Liver (tissue), 8 donors: ENCODE measurements at regions not wholly inside any gene's neighbourhood (a gene's known extent, or its start where the extent isn't known, plus 50 kb on each side); places are given as distances from the start of the nearest gene placed in this dataset.

ENCODE experiments used
- DNase-seq: peaks from one replicate; pipeline ENCODE4 v3.0.0-alpha.2; 2017; ENCODE audit warnings: low spot score
- H3K27ac ChIP-seq, 2 donors: one replicate each; pipeline ENCODE4 v1.7.0; 2013; ENCODE audit warnings: inconsistent platforms in 2 of 2, low read length in 2 of 2, control low read depth in 1 of 2, low read depth in 1 of 2, mild to moderate bottlenecking in 1 of 2
- H3K27me3 ChIP-seq, 4 donors: one replicate each; pipeline versions ENCODE4 v1.6.1 to v1.7.0; 2013; ENCODE audit warnings: low read length in 3 of 4, inconsistent platforms in 1 of 4, mild to moderate bottlenecking in 1 of 4, moderate library complexity in 1 of 4; ENCODE audit not compliant: control insufficient read depth in 4 of 4, insufficient read depth in 4 of 4
- H3K36me3 ChIP-seq, 4 donors: one replicate each; pipeline versions ENCODE4 v1.6.1 to v1.7.0; 2013; ENCODE audit warnings: low read length in 3 of 4, mild to moderate bottlenecking in 3 of 4, low read depth in 1 of 4, moderate library complexity in 1 of 4; ENCODE audit not compliant: control insufficient read depth in 4 of 4, insufficient read depth in 3 of 4
- H3K4me1 ChIP-seq, 4 donors: one replicate each; pipeline versions ENCODE4 v1.6.1 to v1.7.0; 2013; ENCODE audit warnings: low read length in 3 of 4, mild to moderate bottlenecking in 3 of 4, moderate library complexity in 1 of 4; ENCODE audit not compliant: control insufficient read depth in 4 of 4, insufficient read depth in 4 of 4
- H3K4me3 ChIP-seq, 3 donors: one replicate each; pipeline versions ENCODE4 v1.6.1 to v1.7.0; 2013; ENCODE audit warnings: low read length in 3 of 3, control low read depth in 1 of 3, low read depth in 1 of 3, mild to moderate bottlenecking in 1 of 3
- H3K9ac ChIP-seq, 2 donors: one replicate each; pipeline ENCODE4 v1.7.0; 2013; ENCODE audit warnings: low read length in 2 of 2, mild to moderate bottlenecking in 2 of 2, moderate library complexity in 2 of 2, control low read depth in 1 of 2, low read depth in 1 of 2
- H3K9me3 ChIP-seq, 4 donors: one replicate each; pipeline versions ENCODE4 v1.6.1 to v1.7.0; 2013; ENCODE audit warnings: low read length in 3 of 4; ENCODE audit not compliant: control insufficient read depth in 4 of 4
- CTCF ChIP-seq: fragments of 150-350 bp; IDR thresholded peaks from 2 replicates; pipeline ENCODE4 v1.5.1; 2017; ENCODE audit warnings: improper control_type of control experiment, low read depth, low read length; ENCODE audit not compliant: missing input control
- EGR1 ChIP-seq, 2 donors: IDR thresholded peaks; 2 replicates each; pipeline ENCODE4 v1.6.1; 2016 to 2018; ENCODE audit warnings: antibody characterized with exemption in 2 of 2, low read depth in 2 of 2
- FOXA1 ChIP-seq: IDR thresholded peaks from 2 replicates; pipeline ENCODE4 v1.6.1; 2016; ENCODE audit warnings: antibody characterized with exemption
- FOXA2 ChIP-seq: IDR thresholded peaks from 2 replicates; pipeline ENCODE4 v1.6.1; 2016; ENCODE audit warnings: antibody characterized with exemption
- GABPA ChIP-seq, 2 donors: IDR thresholded peaks in 1 of 2; conservative IDR thresholded peaks in 1 of 2; 2 replicates each; pipeline ENCODE4 v1.6.1; 2016; ENCODE audit warnings: antibody characterized with exemption in 2 of 2, mild to moderate bottlenecking in 1 of 2, moderate library complexity in 1 of 2
- HNF4A ChIP-seq, 2 donors: conservative IDR thresholded peaks; 2 replicates each; pipeline ENCODE4 v1.6.1; 2016; ENCODE audit warnings: antibody characterized with exemption in 2 of 2, mild to moderate bottlenecking in 2 of 2
- HNF4G ChIP-seq: IDR thresholded peaks from 2 replicates; pipeline ENCODE4 v1.6.1; 2016; ENCODE audit warnings: antibody characterized with exemption
- MAX ChIP-seq: IDR thresholded peaks from 2 replicates; pipeline ENCODE4 v1.6.1; 2016; ENCODE audit warnings: antibody characterized with exemption
- NR2F2 ChIP-seq: IDR thresholded peaks from 2 replicates; pipeline ENCODE4 v1.6.1; 2016; ENCODE audit warnings: antibody characterized with exemption
- RAD21 ChIP-seq, 2 donors: IDR thresholded peaks; 2 replicates each; pipeline ENCODE4 v1.6.1; 2016; ENCODE audit warnings: antibody characterized with exemption in 2 of 2, mild to moderate bottlenecking in 2 of 2
- REST ChIP-seq: IDR thresholded peaks from 2 replicates; pipeline ENCODE4 v1.6.1; 2016; ENCODE audit warnings: antibody characterized with exemption, mild to moderate bottlenecking
- RXRA ChIP-seq, 2 donors: IDR thresholded peaks; 2 replicates each; pipeline ENCODE4 v1.6.1; 2017 to 2018; ENCODE audit warnings: antibody characterized with exemption in 2 of 2, mild to moderate bottlenecking in 1 of 2
- SP1 ChIP-seq: IDR thresholded peaks from 2 replicates; pipeline ENCODE4 v1.6.1; 2018; ENCODE audit warnings: antibody characterized with exemption, mild to moderate bottlenecking
- TAF1 ChIP-seq: conservative IDR thresholded peaks from 2 replicates; pipeline ENCODE4 v1.6.1; 2016; ENCODE audit warnings: antibody characterized with exemption, mild to moderate bottlenecking
- YY1 ChIP-seq: IDR thresholded peaks from 2 replicates; pipeline ENCODE4 v1.6.1; 2016; ENCODE audit warnings: antibody characterized with exemption, mild to moderate bottlenecking
- ZBTB33 ChIP-seq: IDR thresholded peaks from 2 replicates; pipeline ENCODE4 v1.6.1; 2016; ENCODE audit warnings: antibody characterized with exemption
- whole genome bisulfite sequencing: extraction: QIAGEN DNeasy Blood & Tissue Kit; methylation state at CpG from one replicate; pipeline ENCODE4 v1.1.7; 2013; 5-methylcytosine and 5-hydroxymethylcytosine counted together
- donor health status: healthy.
- donor health status: healthy.
- donor health status: healthy.
- donor health status: healthy.
- donor health status: healthy.

GRCh38 chr10:53370347-53370746, 597.8 kb upstream of the MBL2 start:
- TF ChIP-seq RXRA (IDR thresholded peaks at IDR 0.05) = no peak
- no peak for TF ChIP-seq NR2F2
- TF ChIP-seq FOXA2 = no peak
- H3K27ac ChIP-seq = no peak overlapping the region
- H3K36me3 ChIP-seq = no peaks in the 10 kb centered on the region
- no peak for DNase-seq
- no peak overlapping the region for H3K4me3 ChIP-seq
- H3K9ac ChIP-seq = no peak overlapping the region
- H3K4me1 ChIP-seq = no peaks in the 10 kb centered on the region
- H3K27me3 ChIP-seq = no peaks in the 10 kb centered on the region
- no peaks in the 10 kb centered on the region for H3K9me3 ChIP-seq
- WGBS = 88% methylated on average over 4 of the region's 4 CpGs

- Histone ChIP-seq H3K4me3 (no peak overlapping the region), H3K4me1 (peaks cover 0 to 15% (median 11%) of the 10 kb centered on the region in 4 donors), H3K27ac (peak overlapping the region; percentile 36 to 46), H3K9ac (no peak overlapping the region), H3K9me3 (no peaks in the 10 kb centered on the region), H3K27me3 (no peaks in the 10 kb centered on the region), H3K36me3 (no peaks in the 10 kb centered on the region)
- TF ChIP-seq EGR1 (IDR thresholded peaks at IDR 0.05; ENCODE audit: low read depth in 2 of 2) = no peak
- TF ChIP-seq MAX = no peak
- TF ChIP-seq CTCF = no peak
- no peak for TF ChIP-seq YY1
- no peak for TF ChIP-seq RXRA (IDR thresholded peaks at IDR 0.05)
- no peak for TF ChIP-seq HNF4G
- no peak for TF ChIP-seq FOXA1
- TF ChIP-seq SP1 = no peak
- TF ChIP-seq RAD21 (IDR thresholded peaks at IDR 0.05) = no peak
- TF ChIP-seq FOXA2 = no peak
- no peak for TF ChIP-seq HNF4A (conservative IDR thresholded peaks at IDR 0.05)
- no peak for TF ChIP-seq TAF1
- no peak for TF ChIP-seq GABPA (IDR thresholded peaks at IDR 0.05 in 1 of 2, conservative IDR thresholded peaks at IDR 0.05 in 1 of 2)
- TF ChIP-seq REST = no peak
- no peak for DNase-seq
- 66% methylated on average over 2 of the region's 2 CpGs for WGBS
Observed at GRCh38 chr10:53361936-53362335, 589.4 kb upstream of the MBL2 start.

- Histone ChIP-seq H3K27ac (peak overlapping the region in 1 of 2 donors; percentile 36), H3K9me3 (no peaks in the 10 kb centered on the region), H3K36me3 (no peaks in the 10 kb centered on the region), H3K9ac (no peak overlapping the region), H3K27me3 (no peaks in the 10 kb centered on the region), H3K4me3 (no peak overlapping the region), H3K4me1 (peaks cover 0 to 15% (median 11%) of the 10 kb centered on the region in 4 donors)
- no peak for DNase-seq
- WGBS = 39% methylated on average over 1 of the region's 1 CpG
- TF ChIP-seq CTCF = no peak
- no peak for TF ChIP-seq NR2F2
- peak; percentile 93 to 94 for TF ChIP-seq HNF4A (conservative IDR thresholded peaks at IDR 0.05)
- no peak for TF ChIP-seq ZBTB33
- TF ChIP-seq HNF4G = peak; percentile 80
- no peak for TF ChIP-seq YY1
- TF ChIP-seq RAD21 (IDR thresholded peaks at IDR 0.05) = peak; percentile 31 to 36
- TF ChIP-seq RXRA (IDR thresholded peaks at IDR 0.05) = peak; percentile 85 to 92
Observed at GRCh38 chr10:53361281-53361680, 588.7 kb upstream of the MBL2 start.
